K562 (cell line): ENCODE measurements at regions not wholly inside any gene's neighbourhood (a gene's known extent, or its start where the extent isn't known, plus 50 kb on each side); places are given as distances from the start of the nearest gene placed in this dataset.

Experiments
- ATF3 ChIP-seq, 2 experiments: fragments of 450-650 bp in 1 of 2; sonication (generic) in 1 of 2; formaldehyde crosslinking in 1 of 2; IDR thresholded peaks in 1 of 2; conservative IDR thresholded peaks in 1 of 2; 2 replicates each; pipeline versions ENCODE4 v1.6.1 to v1.8.1; 2016 to 2023; ENCODE audit warnings: mild to moderate bottlenecking in 2 of 2, moderate library complexity in 2 of 2, inconsistent platforms in 1 of 2, missing genetic modification reagents in 1 of 2
- BCOR ChIP-seq: fragments of 450-650 bp; IDR thresholded peaks from 2 replicates; pipeline ENCODE4 v1.6.1; 2016
- CTCF ChIP-seq, 3 experiments: IDR thresholded peaks in 2 of 3; conservative IDR thresholded peaks in 1 of 3; 2 replicates each; pipeline ENCODE4 v1.5.1; 2011 to 2012; ENCODE audit warnings: low read length in 3 of 3, mild to moderate bottlenecking in 3 of 3, control low read depth in 2 of 3, improper control_type of control experiment in 1 of 3, inconsistent platforms in 1 of 3, low read depth in 1 of 3, mixed read lengths in 1 of 3, moderate library complexity in 1 of 3; ENCODE audit not compliant: insufficient read depth in 2 of 3
- E2F4 ChIP-seq: sonication (generic); formaldehyde crosslinking; IDR thresholded peaks from 2 replicates; pipeline ENCODE4 v1.8.0; 2022; ENCODE audit warnings: mild to moderate bottlenecking, low read depth, missing genetic modification reagents
- E2F8 ChIP-seq: fragments of 450-650 bp; IDR thresholded peaks from 2 replicates; pipeline ENCODE4 v1.7.1; 2018; ENCODE audit warnings: mild to moderate bottlenecking, low read depth; ENCODE audit not compliant: partially characterized antibody
- ETV1 ChIP-seq: fragments of 450-650 bp; conservative IDR thresholded peaks from 2 replicates; pipeline ENCODE4 v1.6.1; 2016; ENCODE audit warnings: missing genetic modification characterization, control low read depth, low read depth, missing compliant biosample characterization
- ETV6 ChIP-seq, 3 experiments: fragments of 150-350 bp in 1 of 3; sonication (generic) in 1 of 3; formaldehyde crosslinking in 1 of 3; IDR thresholded peaks; 2 replicates each; pipeline versions ENCODE4 v1.6.1 to v1.8.0; 2014 to 2022; ENCODE audit warnings: borderline replicate concordance in 2 of 3, low read depth in 2 of 3, antibody characterized with exemption in 1 of 3, low read length in 1 of 3, mild to moderate bottlenecking in 1 of 3, missing genetic modification reagents in 1 of 3
- JUNB ChIP-seq: fragments of 450-650 bp; formaldehyde crosslinking; conservative IDR thresholded peaks from 2 replicates; pipeline ENCODE4 v1.4.0; 2020; ENCODE audit warnings: mild to moderate bottlenecking
- MAFG ChIP-seq: fragments of 450-650 bp; conservative IDR thresholded peaks from 2 replicates; pipeline ENCODE4 v1.6.1; 2016; ENCODE audit warnings: missing genetic modification characterization, missing compliant biosample characterization
- NCOA4 ChIP-seq: fragments of 450-650 bp; IDR thresholded peaks from 2 replicates; pipeline ENCODE4 v1.6.1; 2018; ENCODE audit warnings: mild to moderate bottlenecking; ENCODE audit not compliant: partially characterized antibody
- NFE2L1 ChIP-seq: fragments of 450-650 bp; IDR thresholded peaks from 2 replicates; pipeline ENCODE4 v1.6.1; 2016; ENCODE audit warnings: missing genetic modification characterization, low read depth, mild to moderate bottlenecking, missing compliant biosample characterization, moderate library complexity, borderline replicate concordance
- NR2F6 ChIP-seq: fragments of 450-650 bp; formaldehyde crosslinking; IDR thresholded peaks from 2 replicates; pipeline ENCODE4 v1.4.0; 2020; ENCODE audit warnings: mild to moderate bottlenecking
- POLR2AphosphoS5 ChIP-seq: IDR thresholded peaks from 2 replicates; pipeline ENCODE4 v1.6.1; 2011; ENCODE audit warnings: mild to moderate bottlenecking, low read depth, low read length, moderate library complexity; ENCODE audit not compliant: control insufficient read depth, insufficient read depth
- ZBTB8A ChIP-seq: fragments of 450-650 bp; IDR thresholded peaks from 2 replicates; pipeline ENCODE4 v1.6.1; 2018; ENCODE audit warnings: mild to moderate bottlenecking, moderate library complexity; ENCODE audit not compliant: partially characterized antibody

- TF ChIP-seq CTCF (IDR thresholded peaks at IDR 0.05 in 2 of 3, conservative IDR thresholded peaks at IDR 0.05 in 1 of 3; ENCODE audit: insufficient read depth in 2 of 3, low read depth in 1 of 3, low read length in 3 of 3) = no peak
- TF ChIP-seq NR2F6 (CRISPR knock-in tag) = no peak
- TF ChIP-seq E2F8 = no peak
- no peak for TF ChIP-seq MAFG (tag)
- TF ChIP-seq ETV1 (tag) = no peak
- no peak for TF ChIP-seq POLR2AphosphoS5
- no peak for TF ChIP-seq JUNB (CRISPR knock-in tag)
- TF ChIP-seq NCOA4 = no peak
- TF ChIP-seq E2F4 (CRISPR knock-in tag) = no peak
- no peak for TF ChIP-seq ATF3 (IDR thresholded peaks at IDR 0.05)
- TF ChIP-seq ATF3 (CRISPR knock-in tag; conservative IDR thresholded peaks at IDR 0.05) = no peak
- TF ChIP-seq NFE2L1 (tag) = no peak
- no peak for TF ChIP-seq ZBTB8A
- no peak for TF ChIP-seq ETV6 (IDR thresholded peaks at IDR 0.05; ENCODE audit: borderline replicate concordance in 1 of 2, low read depth in 2 of 2, low read length in 1 of 2)
- no peak for TF ChIP-seq ETV6 (CRISPR knock-in tag; IDR thresholded peaks at IDR 0.05; ENCODE audit: borderline replicate concordance)
- no peak for TF ChIP-seq BCOR
Observed at GRCh38 chr5:67793418-67793817, 422.1 kb upstream of the PIK3R1 start.
